WTC11 (cell line): ENCODE measurements at regions not wholly inside any gene's neighbourhood (a gene's known extent, or its start where the extent isn't known, plus 50 kb on each side); places are given as distances from the start of the nearest gene placed in this dataset.

ENCODE experiments used
- ATAC-seq: fragments of 200-7000 bp; cut with Tn5 transposase; 2 replicates; pipeline ENCODE4 v1.10.0; 2021; ENCODE audit warnings: mild to moderate bottlenecking, moderate library complexity
- CTCF ChIA-PET: fragments of 300-600 bp; sonication (Branson Sonifier 250); formaldehyde crosslinking; loops from one replicate; lab custom pipeline; 2021; ENCODE audit warnings: antibody characterized with exemption; lab: Charles Lee
- POLR2A ChIA-PET: fragments of 350-600 bp; sonication (Branson Sonifier 250); formaldehyde crosslinking; loops from one replicate; lab custom pipeline; 2021; ENCODE audit warnings: antibody characterized with exemption; lab: Charles Lee
- DNase-seq: peaks from one replicate; pipeline ENCODE4 v3.0.0; 2021; ENCODE audit warnings: low spot score
- H3K27ac Mint-ChIP-seq: 2 replicates; pipeline ENCODE4 v1.8.0; 2021; ENCODE audit warnings: mixed read lengths
- H3K27me3 Mint-ChIP-seq: 2 replicates; pipeline ENCODE4 v1.8.0; 2021; ENCODE audit warnings: low read depth, mild to moderate bottlenecking, moderate library complexity, mixed read lengths
- H3K36me3 Mint-ChIP-seq: 2 replicates; pipeline ENCODE4 v1.8.0; 2021; ENCODE audit warnings: mixed read lengths
- H3K4me1 Mint-ChIP-seq: 2 replicates; pipeline ENCODE4 v1.8.0; 2022; ENCODE audit warnings: mixed read lengths
- H3K4me3 Mint-ChIP-seq: 2 replicates; pipeline ENCODE4 v1.8.0; 2021; ENCODE audit warnings: mild to moderate bottlenecking, moderate library complexity, mixed read lengths
- H3K9me3 Mint-ChIP-seq: 2 replicates; pipeline ENCODE4 v1.8.0; 2021; ENCODE audit warnings: mixed read lengths
- FOXK1 ChIP-seq: sonication (generic); formaldehyde crosslinking; IDR thresholded peaks from 2 replicates; pipeline ENCODE4 v1.8.0; 2022; ENCODE audit warnings: mild to moderate bottlenecking, moderate library complexity, missing genetic modification reagents
- KAT7 ChIP-seq: sonication (generic); formaldehyde crosslinking; IDR thresholded peaks from 2 replicates; pipeline ENCODE4 v1.8.1; 2023; ENCODE audit warnings: missing genetic modification reagents, mild to moderate bottlenecking, borderline replicate concordance
- MYBL2 ChIP-seq: sonication (generic); formaldehyde crosslinking; IDR thresholded peaks from 2 replicates; pipeline ENCODE4 v1.8.1; 2023; ENCODE audit warnings: mild to moderate bottlenecking, moderate library complexity, missing genetic modification reagents
- NFATC4 ChIP-seq: fragments of 250-450 bp; sonication (Bioruptor Pico); IDR thresholded peaks from 2 replicates; pipeline ENCODE4 v1.9.0; 2021; ENCODE audit warnings: mild to moderate bottlenecking
- NFE2L1 ChIP-seq: sonication (generic); formaldehyde crosslinking; IDR thresholded peaks from 2 replicates; pipeline ENCODE4 v1.8.1; 2023; ENCODE audit warnings: missing genetic modification reagents
- PRRX2 ChIP-seq: fragments of 250-450 bp; sonication (Bioruptor Pico); IDR thresholded peaks from 2 replicates; pipeline ENCODE4 v1.8.0; 2021; ENCODE audit warnings: mild to moderate bottlenecking
- TEAD4 ChIP-seq: sonication (generic); formaldehyde crosslinking; IDR thresholded peaks from 2 replicates; pipeline ENCODE4 v1.8.0; 2022; ENCODE audit warnings: mild to moderate bottlenecking, missing genetic modification reagents
- ZNF232 ChIP-seq: sonication (generic); formaldehyde crosslinking; IDR thresholded peaks from 2 replicates; pipeline ENCODE4 v1.8.0; 2022; ENCODE audit warnings: mild to moderate bottlenecking, missing genetic modification reagents
- ZNF263 ChIP-seq: sonication (generic); formaldehyde crosslinking; IDR thresholded peaks from 2 replicates; pipeline ENCODE4 v1.8.1; 2022; ENCODE audit warnings: low read depth, mild to moderate bottlenecking, moderate library complexity, missing genetic modification reagents
- ZNF317 ChIP-seq: sonication (generic); formaldehyde crosslinking; IDR thresholded peaks from 2 replicates; pipeline ENCODE4 v1.8.1; 2023; ENCODE audit warnings: low read depth, mild to moderate bottlenecking, moderate library complexity, missing genetic modification reagents, borderline replicate concordance
- ZNF416 ChIP-seq: fragments of 250-450 bp; sonication (Bioruptor Pico); IDR thresholded peaks from 2 replicates; pipeline ENCODE4 v1.9.0; 2021; ENCODE audit warnings: mild to moderate bottlenecking, inconsistent platforms
- TF ChIP-seq, protein P1 (sequence below): sonication (generic); formaldehyde crosslinking; conservative IDR thresholded peaks from 2 replicates; pipeline ENCODE4 v1.8.1; 2022; ENCODE audit warnings: mild to moderate bottlenecking, missing genetic modification reagents
- TF ChIP-seq, protein P2 (sequence below): sonication (generic); formaldehyde crosslinking; IDR thresholded peaks from 2 replicates; pipeline ENCODE4 v1.8.0; 2022; ENCODE audit warnings: mild to moderate bottlenecking, missing genetic modification reagents
- TF ChIP-seq, protein P3 (sequence below): sonication (generic); formaldehyde crosslinking; IDR thresholded peaks from 2 replicates; pipeline ENCODE4 v1.8.1; 2023; ENCODE audit warnings: mild to moderate bottlenecking, missing genetic modification reagents, borderline replicate concordance
- TF ChIP-seq, protein P4 (sequence below): fragments of 250-450 bp; sonication (Bioruptor Pico); IDR thresholded peaks from 2 replicates; pipeline ENCODE4 v1.9.0; 2021; ENCODE audit warnings: mild to moderate bottlenecking

DNA sequence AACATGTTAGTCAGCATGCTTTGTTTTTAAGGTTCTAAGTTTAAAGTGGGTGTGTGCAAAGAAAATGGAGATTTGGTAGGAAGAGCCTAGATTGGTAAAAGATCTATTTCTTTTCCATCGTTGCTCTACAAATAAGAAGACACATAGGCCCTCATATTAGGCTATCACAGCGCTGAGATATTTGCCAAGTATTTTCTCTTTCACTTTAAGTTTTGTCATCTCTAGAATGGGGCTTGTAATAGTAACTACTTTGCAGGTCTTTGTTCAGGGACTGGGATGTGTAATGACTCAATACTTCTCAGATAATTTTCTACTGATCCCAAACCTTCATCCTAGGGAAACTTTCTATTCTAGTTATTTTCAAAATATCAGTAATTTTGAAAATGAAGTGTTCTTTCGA lies 917.7 kb upstream of the SLC10A2 start (continued):
- TF ChIP-seq, protein P1, sequence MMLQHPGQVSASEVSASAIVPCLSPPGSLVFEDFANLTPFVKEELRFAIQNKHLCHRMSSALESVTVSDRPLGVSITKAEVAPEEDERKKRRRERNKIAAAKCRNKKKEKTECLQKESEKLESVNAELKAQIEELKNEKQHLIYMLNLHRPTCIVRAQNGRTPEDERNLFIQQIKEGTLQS (CRISPR knock-in tag), result no peak
- TF ChIP-seq, protein P2, sequence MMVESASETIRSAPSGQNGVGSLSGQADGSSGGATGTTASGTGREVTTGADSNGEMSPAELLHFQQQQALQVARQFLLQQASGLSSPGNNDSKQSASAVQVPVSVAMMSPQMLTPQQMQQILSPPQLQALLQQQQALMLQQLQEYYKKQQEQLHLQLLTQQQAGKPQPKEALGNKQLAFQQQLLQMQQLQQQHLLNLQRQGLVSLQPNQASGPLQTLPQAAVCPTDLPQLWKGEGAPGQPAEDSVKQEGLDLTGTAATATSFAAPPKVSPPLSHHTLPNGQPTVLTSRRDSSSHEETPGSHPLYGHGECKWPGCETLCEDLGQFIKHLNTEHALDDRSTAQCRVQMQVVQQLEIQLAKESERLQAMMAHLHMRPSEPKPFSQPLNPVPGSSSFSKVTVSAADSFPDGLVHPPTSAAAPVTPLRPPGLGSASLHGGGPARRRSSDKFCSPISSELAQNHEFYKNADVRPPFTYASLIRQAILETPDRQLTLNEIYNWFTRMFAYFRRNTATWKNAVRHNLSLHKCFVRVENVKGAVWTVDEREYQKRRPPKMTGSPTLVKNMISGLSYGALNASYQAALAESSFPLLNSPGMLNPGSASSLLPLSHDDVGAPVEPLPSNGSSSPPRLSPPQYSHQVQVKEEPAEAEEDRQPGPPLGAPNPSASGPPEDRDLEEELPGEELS (CRISPR knock-in tag), result no peak
- TF ChIP-seq ZNF263 (CRISPR knock-in tag), result no peak

DNA sequence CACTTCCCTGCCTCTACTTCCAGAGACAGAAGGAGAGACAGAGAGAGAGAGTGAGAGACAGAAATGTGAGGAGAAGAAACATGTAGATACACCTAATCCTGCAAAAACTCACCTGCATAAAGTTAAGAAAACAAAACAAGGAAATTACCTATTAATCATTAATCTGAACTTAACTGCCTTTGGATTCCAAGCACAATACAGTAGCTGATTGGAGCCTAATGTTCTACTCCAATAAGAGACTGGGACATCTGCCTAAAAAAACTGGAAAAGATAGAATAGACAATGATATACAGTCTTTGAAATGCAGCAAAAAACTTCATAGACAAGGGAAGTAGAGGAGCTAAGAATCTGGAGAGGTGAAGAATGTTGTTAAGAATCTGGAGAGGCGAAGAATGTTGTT lies 910.2 kb upstream of the SLC10A2 start:
- ChIA-PET POLR2A (no interaction called here), CTCF (no interaction called here)
- peaks cover 12% of the 10 kb centered on the region for H3K4me1 Mint-ChIP-seq
- no peak for DNase-seq
- ATAC-seq, result no peak
- no peaks in the 10 kb centered on the region for H3K36me3 Mint-ChIP-seq
- TF ChIP-seq FOXK1 (CRISPR knock-in tag), result no peak
- no peak for TF ChIP-seq ZNF232 (CRISPR knock-in tag)
- no peak for TF ChIP-seq KAT7
- no peak for TF ChIP-seq MYBL2
- TF ChIP-seq, protein P3, sequence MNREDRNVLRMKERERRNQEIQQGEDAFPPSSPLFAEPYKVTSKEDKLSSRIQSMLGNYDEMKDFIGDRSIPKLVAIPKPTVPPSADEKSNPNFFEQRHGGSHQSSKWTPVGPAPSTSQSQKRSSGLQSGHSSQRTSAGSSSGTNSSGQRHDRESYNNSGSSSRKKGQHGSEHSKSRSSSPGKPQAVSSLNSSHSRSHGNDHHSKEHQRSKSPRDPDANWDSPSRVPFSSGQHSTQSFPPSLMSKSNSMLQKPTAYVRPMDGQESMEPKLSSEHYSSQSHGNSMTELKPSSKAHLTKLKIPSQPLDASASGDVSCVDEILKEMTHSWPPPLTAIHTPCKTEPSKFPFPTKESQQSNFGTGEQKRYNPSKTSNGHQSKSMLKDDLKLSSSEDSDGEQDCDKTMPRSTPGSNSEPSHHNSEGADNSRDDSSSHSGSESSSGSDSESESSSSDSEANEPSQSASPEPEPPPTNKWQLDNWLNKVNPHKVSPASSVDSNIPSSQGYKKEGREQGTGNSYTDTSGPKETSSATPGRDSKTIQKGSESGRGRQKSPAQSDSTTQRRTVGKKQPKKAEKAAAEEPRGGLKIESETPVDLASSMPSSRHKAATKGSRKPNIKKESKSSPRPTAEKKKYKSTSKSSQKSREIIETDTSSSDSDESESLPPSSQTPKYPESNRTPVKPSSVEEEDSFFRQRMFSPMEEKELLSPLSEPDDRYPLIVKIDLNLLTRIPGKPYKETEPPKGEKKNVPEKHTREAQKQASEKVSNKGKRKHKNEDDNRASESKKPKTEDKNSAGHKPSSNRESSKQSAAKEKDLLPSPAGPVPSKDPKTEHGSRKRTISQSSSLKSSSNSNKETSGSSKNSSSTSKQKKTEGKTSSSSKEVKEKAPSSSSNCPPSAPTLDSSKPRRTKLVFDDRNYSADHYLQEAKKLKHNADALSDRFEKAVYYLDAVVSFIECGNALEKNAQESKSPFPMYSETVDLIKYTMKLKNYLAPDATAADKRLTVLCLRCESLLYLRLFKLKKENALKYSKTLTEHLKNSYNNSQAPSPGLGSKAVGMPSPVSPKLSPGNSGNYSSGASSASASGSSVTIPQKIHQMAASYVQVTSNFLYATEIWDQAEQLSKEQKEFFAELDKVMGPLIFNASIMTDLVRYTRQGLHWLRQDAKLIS (CRISPR knock-in tag), result no peak
- TF ChIP-seq TEAD4, result no peak
- no peak for TF ChIP-seq PRRX2 (CRISPR knock-in tag)
- TF ChIP-seq NFATC4 (CRISPR knock-in tag), result no peak
- TF ChIP-seq, protein P4, sequence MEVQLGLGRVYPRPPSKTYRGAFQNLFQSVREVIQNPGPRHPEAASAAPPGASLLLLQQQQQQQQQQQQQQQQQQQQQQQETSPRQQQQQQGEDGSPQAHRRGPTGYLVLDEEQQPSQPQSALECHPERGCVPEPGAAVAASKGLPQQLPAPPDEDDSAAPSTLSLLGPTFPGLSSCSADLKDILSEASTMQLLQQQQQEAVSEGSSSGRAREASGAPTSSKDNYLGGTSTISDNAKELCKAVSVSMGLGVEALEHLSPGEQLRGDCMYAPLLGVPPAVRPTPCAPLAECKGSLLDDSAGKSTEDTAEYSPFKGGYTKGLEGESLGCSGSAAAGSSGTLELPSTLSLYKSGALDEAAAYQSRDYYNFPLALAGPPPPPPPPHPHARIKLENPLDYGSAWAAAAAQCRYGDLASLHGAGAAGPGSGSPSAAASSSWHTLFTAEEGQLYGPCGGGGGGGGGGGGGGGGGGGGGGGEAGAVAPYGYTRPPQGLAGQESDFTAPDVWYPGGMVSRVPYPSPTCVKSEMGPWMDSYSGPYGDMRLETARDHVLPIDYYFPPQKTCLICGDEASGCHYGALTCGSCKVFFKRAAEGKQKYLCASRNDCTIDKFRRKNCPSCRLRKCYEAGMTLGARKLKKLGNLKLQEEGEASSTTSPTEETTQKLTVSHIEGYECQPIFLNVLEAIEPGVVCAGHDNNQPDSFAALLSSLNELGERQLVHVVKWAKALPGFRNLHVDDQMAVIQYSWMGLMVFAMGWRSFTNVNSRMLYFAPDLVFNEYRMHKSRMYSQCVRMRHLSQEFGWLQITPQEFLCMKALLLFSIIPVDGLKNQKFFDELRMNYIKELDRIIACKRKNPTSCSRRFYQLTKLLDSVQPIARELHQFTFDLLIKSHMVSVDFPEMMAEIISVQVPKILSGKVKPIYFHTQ, result no peak
- TF ChIP-seq ZNF317 (CRISPR knock-in tag), result no peak
- no peaks in the 10 kb centered on the region for H3K9me3 Mint-ChIP-seq
- no peak overlapping the region for H3K4me3 Mint-ChIP-seq
- no peaks in the 10 kb centered on the region for H3K27me3 Mint-ChIP-seq
- no peak overlapping the region; the same call in 1 of the 2 replicates for H3K27ac Mint-ChIP-seq

DNA sequence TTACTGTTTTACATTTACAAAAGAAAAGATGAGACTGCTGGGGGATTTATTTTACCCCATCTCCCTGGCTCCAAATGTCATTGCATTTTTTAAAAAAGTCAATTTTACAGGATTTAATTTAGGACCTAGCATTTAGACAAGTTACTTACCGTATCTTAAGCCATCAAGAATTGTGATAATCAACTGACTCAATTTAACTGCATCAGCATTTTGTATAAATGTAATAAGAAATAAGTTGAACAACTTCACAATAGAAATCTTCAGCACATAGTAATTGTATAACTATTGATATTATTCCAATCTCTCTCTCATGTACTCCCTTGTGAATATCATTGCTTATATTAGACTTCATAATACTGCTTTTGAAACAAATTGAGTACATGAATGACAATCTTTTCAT lies 907.5 kb upstream of the SLC10A2 start:
- Mint-ChIP-seq H3K9me3 (no peaks in the 10 kb centered on the region), H3K4me1 (peaks cover 18% of the 10 kb centered on the region), H3K27me3 (no peaks in the 10 kb centered on the region)
- no peak for ATAC-seq
- CTCF ChIA-PET, result no interaction called here
- no peak for DNase-seq
- TF ChIP-seq NFE2L1 (CRISPR knock-in tag) (no peak), ZNF416 (CRISPR knock-in tag) (no peak)
- TF ChIP-seq, protein P4, result no peak
- TF ChIP-seq, all 79 proteins: peak for 0
- no peak overlapping the region for H3K4me3 Mint-ChIP-seq
- H3K27ac Mint-ChIP-seq, result no peak overlapping the region
- POLR2A ChIA-PET, result no interaction called here
- no peaks in the 10 kb centered on the region for H3K36me3 Mint-ChIP-seq
